ENCODE measurements at regions not wholly inside any gene's neighbourhood (a gene's known extent, or its start where the extent isn't known, plus 50 kb on each side); places are given as distances from the start of the nearest gene placed in this dataset.

- DNase-seq: no peak
Measured at GRCh38 chr7:3238525-3239210, 62.4 kb upstream of the SDK1 start.

GRCh38 chr7:3239291-3239691 lies 61.8 kb upstream of the SDK1 start:
- DNase-seq: no peak

DNA sequence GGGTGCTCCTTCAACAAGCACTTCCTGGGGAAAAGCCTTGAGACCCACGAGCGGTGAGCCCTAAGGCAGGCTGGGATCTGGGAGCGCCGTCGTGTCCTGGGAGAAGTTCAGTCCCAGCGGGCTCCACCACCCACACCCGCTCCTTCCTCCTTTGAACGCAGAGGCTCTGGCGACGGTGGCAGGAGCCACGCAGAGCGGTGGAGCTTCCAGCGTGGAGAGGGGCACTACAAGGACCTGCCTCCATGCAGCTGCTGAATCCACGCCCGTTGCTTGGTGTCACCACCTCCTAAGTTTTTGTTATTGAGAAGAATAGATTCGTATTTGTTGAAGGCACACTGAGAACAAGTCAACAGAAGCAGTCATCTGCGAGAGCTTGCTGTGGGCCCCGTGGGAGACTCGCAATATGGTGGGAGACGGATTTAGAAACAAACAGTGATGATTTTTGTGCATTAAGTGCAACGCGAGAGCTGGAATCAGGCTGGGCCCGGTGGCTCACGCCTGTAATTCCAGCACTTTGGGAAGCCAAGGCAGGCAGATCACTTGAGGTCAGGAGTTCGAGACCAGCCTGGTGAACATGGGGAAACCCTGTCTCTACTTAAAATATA lies 60.1 kb upstream of the SDK1 start:
- no peak for DNase-seq

GRCh38 chr7:3241686-3242258 lies 59.3 kb upstream of the SDK1 start:
- DNase-seq: no peak

DNA sequence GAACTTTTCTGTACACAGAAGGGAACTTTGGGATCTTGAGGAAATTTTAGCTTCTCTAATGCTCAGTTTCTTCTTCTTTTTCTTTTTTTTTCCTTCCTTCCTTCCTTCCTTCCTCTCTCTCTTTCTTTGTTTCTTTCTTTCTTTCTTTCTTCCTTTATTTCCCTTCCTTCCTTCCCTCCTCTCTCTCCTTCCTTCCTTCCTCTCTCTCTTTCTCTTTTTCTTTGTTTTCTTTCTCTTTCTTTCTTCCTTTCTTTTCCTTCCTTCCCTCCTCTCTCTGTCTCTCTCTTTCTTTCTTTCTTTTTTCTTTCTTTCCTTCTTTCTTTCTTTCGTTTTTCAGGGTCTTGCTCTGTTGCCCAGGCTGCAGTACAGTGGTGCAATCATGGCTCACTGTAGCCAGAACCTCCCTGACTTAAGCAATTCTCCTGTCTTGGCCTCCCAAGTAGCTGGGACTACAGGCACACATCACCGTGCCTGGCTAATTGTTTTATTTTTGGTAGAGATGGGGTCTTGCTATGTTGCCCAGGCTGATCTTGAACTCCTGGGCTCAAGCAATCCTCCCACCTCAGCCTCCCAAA lies 58.6 kb upstream of the SDK1 start:
- no peak for DNase-seq

- DNase-seq: no peak
Measured at GRCh38 chr7:3243256-3243655, 57.8 kb upstream of the SDK1 start.

GRCh38 chr7:3243680-3244079 lies 57.4 kb upstream of the SDK1 start:
- DNase-seq: no peak

GRCh38 chr7:3244241-3244814 lies 56.7 kb upstream of the SDK1 start:
- DNase-seq: peak; percentile 41 to 70

GRCh38 chr7:3245077-3245476 lies 56.0 kb upstream of the SDK1 start:
- DNase-seq: no peak

GRCh38 chr7:3245721-3246120 lies 55.3 kb upstream of the SDK1 start:
- DNase-seq: no peak

DNA sequence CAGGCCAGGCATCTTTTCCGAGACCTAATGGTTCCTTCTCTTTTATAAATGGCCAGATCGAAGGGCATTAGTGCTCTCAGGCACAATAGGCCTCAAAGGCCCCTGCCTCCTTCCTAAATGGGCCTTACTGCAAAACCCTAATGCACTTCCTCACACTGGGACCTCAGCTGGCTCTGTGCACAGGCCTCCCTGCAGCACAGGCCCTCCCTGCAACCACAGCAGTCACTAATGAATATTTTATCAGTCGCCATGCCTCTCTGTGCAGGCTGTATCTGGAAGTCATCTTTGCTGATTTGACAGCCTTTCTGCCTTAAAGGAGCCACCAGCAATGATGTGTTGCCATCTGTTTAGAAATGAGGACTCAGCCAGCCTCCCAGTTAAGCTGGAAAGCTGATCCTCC lies 54.9 kb upstream of the SDK1 start:
- DNase-seq: no peak

- DNase-seq: no peak
Measured at GRCh38 chr7:3246651-3247050, 54.4 kb upstream of the SDK1 start.

DNA sequence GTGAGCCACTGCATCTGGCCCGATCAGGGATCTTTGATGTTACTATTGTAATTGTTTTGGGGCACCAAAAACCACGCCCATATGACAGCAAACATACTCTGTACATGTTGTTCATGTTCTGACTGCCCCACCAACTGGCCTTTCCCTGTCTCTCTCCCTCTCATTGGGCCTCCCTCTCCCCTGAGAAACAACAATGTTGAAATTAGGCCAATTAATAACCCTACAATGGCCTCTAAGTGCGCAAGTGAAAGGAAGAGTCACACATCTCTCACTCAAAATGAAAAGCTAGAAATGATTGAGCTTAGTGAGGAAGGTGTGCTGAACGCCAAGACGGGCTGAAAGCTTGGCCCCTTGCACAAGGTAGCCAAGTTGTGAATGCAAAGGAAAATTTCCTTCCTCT lies 50.3 kb upstream of the SDK1 start:
- DNase-seq: no peak

Data from SW 1271 (cell line).